Activated CD8-positive, alpha-beta T cell treated with anti-CD3 and anti-CD28 coated beads, Interleukin-2, amount 10 ng/mL, durations not matched to agents 7 days and 5 days (primary cell): ENCODE measurements at regions not wholly inside any gene's neighbourhood (a gene's known extent, or its start where the extent isn't known, plus 50 kb on each side); places are given as distances from the start of the nearest gene placed in this dataset.
"Not testable (repeated sequence)": the region's sequence is repeated elsewhere in the genome, so short reads cannot be mapped to it uniquely, and the experiment has no call there.

Source experiments
- ATAC-seq: fragments of 150-1000 bp; cut with Tn5 transposase; one replicate; pipeline ENCODE4 v1.10.0; 2021; ENCODE audit warnings: moderate library complexity
- CTCF ChIA-PET: fragments of 350-600 bp; sonication (Branson Sonifier 250); formaldehyde crosslinking; loops from one replicate; lab custom pipeline; 2021; ENCODE audit warnings: antibody characterized with exemption; lab: Charles Lee
- POLR2A ChIA-PET: fragments of 350-600 bp; sonication (Branson Sonifier 250); formaldehyde crosslinking; loops from one replicate; lab custom pipeline; 2021; ENCODE audit warnings: antibody characterized with exemption; lab: Charles Lee
- DNase-seq: peaks from one replicate; pipeline ENCODE4 v3.0.0-alpha.2; 2020
- H3K27ac Mint-ChIP-seq: one replicate; pipeline ENCODE4 v1.8.0; 2021; ENCODE audit warnings: mild to moderate bottlenecking, mixed read lengths
- H3K27me3 Mint-ChIP-seq: one replicate; pipeline ENCODE4 v1.8.0; 2021; ENCODE audit warnings: low read depth, mixed read lengths
- H3K36me3 Mint-ChIP-seq: one replicate; pipeline ENCODE4 v1.8.0; 2021; ENCODE audit warnings: low read depth, mixed read lengths
- H3K4me1 Mint-ChIP-seq: one replicate; pipeline ENCODE4 v1.8.0; 2021; ENCODE audit warnings: low read depth, mixed read lengths
- H3K4me3 Mint-ChIP-seq: one replicate; pipeline ENCODE4 v1.8.0; 2021; ENCODE audit warnings: mild to moderate bottlenecking, mixed read lengths
- H3K9me3 Mint-ChIP-seq: one replicate; pipeline ENCODE4 v1.8.0; 2022; ENCODE audit warnings: mixed read lengths; ENCODE audit not compliant: insufficient read depth

GRCh38 chr3:30471796-30472489 is 134.5 kb upstream of the TGFBR2 start:
- H3K27me3 Mint-ChIP-seq, result no peaks in the 10 kb centered on the region
- no peak for ATAC-seq
- no peaks in the 10 kb centered on the region for H3K9me3 Mint-ChIP-seq
- no peak overlapping the region for H3K27ac Mint-ChIP-seq
- ChIA-PET POLR2A (no interaction called here), CTCF (no interaction called here)
- H3K4me3 Mint-ChIP-seq, result no peak overlapping the region
- peaks cover 12% of the 10 kb centered on the region for H3K4me1 Mint-ChIP-seq
- H3K36me3 Mint-ChIP-seq, result no peaks in the 10 kb centered on the region
- no peak for DNase-seq

GRCh38 chr3:30473374-30474051 is 132.9 kb upstream of the TGFBR2 start:
- no peak overlapping the region for H3K4me3 Mint-ChIP-seq
- ATAC-seq (no peak), DNase-seq (no peak)
- no peak overlapping the region for H3K27ac Mint-ChIP-seq
- H3K36me3 Mint-ChIP-seq, result no peaks in the 10 kb centered on the region
- H3K27me3 Mint-ChIP-seq, result no peaks in the 10 kb centered on the region
- ChIA-PET CTCF (interaction anchor here (1.2 to 1.7 kb wide), 2 partner anchors 16 to 154 kb away, joined by 3 to 7 read pairs; no protein-coding TSS in a partner anchor), POLR2A (no interaction called here)
- peaks cover 18% of the 10 kb centered on the region for H3K4me1 Mint-ChIP-seq
- H3K9me3 Mint-ChIP-seq, result no peaks in the 10 kb centered on the region

- ChIA-PET CTCF (interaction anchor here (1.0 to 1.7 kb wide), 5 partner anchors 13 to 154 kb away, joined by 3 to 7 read pairs (median 3); no protein-coding TSS in a partner anchor), POLR2A (no interaction called here)
- Mint-ChIP-seq H3K27ac (no peak overlapping the region), H3K9me3 (no peaks in the 10 kb centered on the region), H3K27me3 (no peaks in the 10 kb centered on the region), H3K36me3 (peaks cover 2% of the 10 kb centered on the region), H3K4me1 (peaks cover 18% of the 10 kb centered on the region), H3K4me3 (no peak overlapping the region)
- DNase-seq, result no peak
- ATAC-seq, result no peak
Observed at GRCh38 chr3:30474371-30474770, 132.0 kb upstream of the TGFBR2 start.

DNA sequence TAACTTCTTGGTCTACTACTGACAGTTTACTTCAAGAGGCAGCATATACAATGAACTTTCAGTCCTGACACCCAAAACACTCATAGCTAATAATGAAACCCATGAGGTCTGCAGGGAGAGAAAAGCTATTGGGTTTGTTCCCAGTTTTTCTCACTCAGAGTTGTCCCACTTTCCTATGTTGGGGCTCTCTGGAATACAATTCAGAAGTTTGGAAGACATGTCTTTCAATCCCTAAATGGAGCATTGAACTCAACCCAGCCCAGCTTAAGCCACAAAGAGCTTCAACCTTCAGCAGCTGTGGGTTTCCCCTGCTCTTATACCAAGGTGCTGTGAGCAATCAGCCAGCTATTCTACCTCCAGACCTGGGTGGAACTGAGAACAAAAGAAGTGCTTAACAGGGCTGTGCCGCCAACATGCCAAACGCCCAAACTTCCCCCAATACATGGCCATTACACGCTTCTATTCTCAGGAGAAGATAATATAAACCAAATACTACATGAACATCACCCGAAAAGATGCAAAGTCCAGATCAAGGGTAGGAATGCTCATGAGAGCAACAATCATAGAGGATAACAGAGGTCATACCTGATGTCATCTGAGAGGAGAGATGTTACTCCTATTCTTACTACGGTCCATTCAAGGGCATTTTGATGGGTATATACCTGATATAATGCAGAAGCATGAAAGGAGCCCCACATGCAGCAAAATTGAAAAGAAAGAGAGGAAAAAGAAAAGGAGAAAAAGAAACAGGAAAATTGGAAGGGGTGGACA is 131.2 kb upstream of the TGFBR2 start:
- H3K9me3 Mint-ChIP-seq, result no peaks in the 10 kb centered on the region
- ChIA-PET POLR2A (interaction anchor here (1.0 kb wide), 1 partner anchor 86 kb away, joined by 4 read pairs; no protein-coding TSS in a partner anchor), CTCF (interaction anchor here (1.0 to 1.7 kb wide), 5 partner anchors 13 to 155 kb away, joined by 3 to 7 read pairs (median 3); no protein-coding TSS in a partner anchor)
- peaks cover 7% of the 10 kb centered on the region for H3K36me3 Mint-ChIP-seq
- no peak for DNase-seq
- H3K4me3 Mint-ChIP-seq, result no peak overlapping the region
- H3K27me3 Mint-ChIP-seq, result no peaks in the 10 kb centered on the region
- ATAC-seq, result no peak
- peaks cover 18% of the 10 kb centered on the region for H3K4me1 Mint-ChIP-seq
- no peak overlapping the region for H3K27ac Mint-ChIP-seq

DNA sequence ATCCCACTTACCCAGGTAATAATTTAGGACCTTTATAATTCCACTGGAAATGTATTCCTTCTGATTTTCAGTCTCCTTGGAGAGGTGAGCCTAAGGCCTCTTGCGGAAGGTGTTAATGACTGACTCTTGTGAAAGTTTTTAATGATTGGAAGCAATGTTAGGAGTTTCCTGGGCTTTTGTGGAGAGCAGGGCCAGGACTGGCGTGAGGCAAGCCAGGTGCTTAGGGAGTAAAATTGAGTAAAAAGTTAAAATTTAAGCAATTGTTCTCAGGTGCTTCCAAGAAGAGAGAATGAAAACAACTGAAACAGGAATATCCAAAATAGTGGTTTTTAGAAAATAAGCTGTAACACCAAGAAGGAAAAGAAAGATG is 130.6 kb upstream of the TGFBR2 start:
- Mint-ChIP-seq H3K27ac (no peak overlapping the region), H3K9me3 (no peaks in the 10 kb centered on the region), H3K4me1 (peaks cover 18% of the 10 kb centered on the region), H3K4me3 (no peak overlapping the region), H3K27me3 (no peaks in the 10 kb centered on the region), H3K36me3 (peaks cover 7% of the 10 kb centered on the region)
- ChIA-PET CTCF (interaction anchor here (2.1 kb wide), 1 partner anchor 277 kb away, joined by 6 read pairs; no protein-coding TSS in a partner anchor), POLR2A (interaction anchor here (1.0 kb wide), 1 partner anchor 86 kb away, joined by 4 read pairs; no protein-coding TSS in a partner anchor)
- ATAC-seq, result no peak
- DNase-seq, result no peak

DNA sequence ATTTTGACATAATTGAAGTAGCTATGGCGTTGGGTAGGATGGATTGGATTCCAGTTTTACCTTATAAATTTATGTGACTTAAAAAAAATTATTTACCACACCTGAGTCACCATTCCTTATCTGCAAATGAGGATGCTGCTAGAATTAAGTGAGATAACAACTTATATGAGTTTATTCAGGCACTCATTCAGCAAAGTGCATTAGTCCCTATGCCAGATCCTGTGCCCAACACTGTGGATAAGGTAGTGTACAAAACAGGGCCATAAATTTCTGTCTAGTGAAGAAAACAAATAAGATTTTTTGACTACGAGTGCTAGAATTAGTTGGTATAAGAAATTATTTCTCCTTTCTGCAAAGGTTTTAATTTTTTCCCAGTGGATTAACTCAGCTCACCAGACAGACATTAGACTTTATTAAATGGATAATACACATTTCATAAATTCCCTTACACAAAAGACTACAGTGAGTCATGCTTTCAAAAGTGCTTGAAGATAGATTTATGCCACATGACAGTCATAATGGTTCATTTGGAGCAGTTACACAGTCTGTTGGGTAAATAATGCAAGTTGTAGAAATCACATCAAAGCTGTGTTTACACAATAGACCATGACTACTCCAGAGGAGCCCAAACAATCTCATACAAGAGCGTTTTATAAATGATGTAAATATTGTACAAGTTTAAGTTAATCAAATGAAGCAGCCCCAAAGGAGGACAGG is 129.9 kb upstream of the TGFBR2 start:
- H3K4me3 Mint-ChIP-seq, result no peak overlapping the region
- ChIA-PET CTCF (interaction anchor here (1.1 to 2.1 kb wide), 4 partner anchors 8 to 278 kb away, joined by 3 to 6 read pairs (median 4); no protein-coding TSS in a partner anchor), POLR2A (interaction anchor here (0.6 kb wide), 1 partner anchor 382 kb away, joined by 3 read pairs; no protein-coding TSS in a partner anchor)
- peaks cover 7% of the 10 kb centered on the region for H3K36me3 Mint-ChIP-seq
- H3K4me1 Mint-ChIP-seq, result peaks cover 18% of the 10 kb centered on the region
- no peak overlapping the region for H3K27ac Mint-ChIP-seq
- ATAC-seq (no peak), DNase-seq (no peak)
- no peaks in the 10 kb centered on the region for H3K27me3 Mint-ChIP-seq
- H3K9me3 Mint-ChIP-seq, result no peaks in the 10 kb centered on the region

- no peak for ATAC-seq
- ChIA-PET POLR2A (interaction anchor here (0.6 kb wide), 1 partner anchor 383 kb away, joined by 3 read pairs; no protein-coding TSS in a partner anchor), CTCF (interaction anchor here (0.8 to 2.1 kb wide), 5 partner anchors 9 to 279 kb away, joined by 3 to 6 read pairs (median 4); no protein-coding TSS in a partner anchor)
- H3K36me3 Mint-ChIP-seq, result peaks cover 7% of the 10 kb centered on the region
- no peaks in the 10 kb centered on the region for H3K9me3 Mint-ChIP-seq
- H3K4me1 Mint-ChIP-seq, result peaks cover 18% of the 10 kb centered on the region
- no peak for DNase-seq
- H3K4me3 Mint-ChIP-seq, result no peak overlapping the region
- H3K27me3 Mint-ChIP-seq, result no peaks in the 10 kb centered on the region
- H3K27ac Mint-ChIP-seq, result no peak overlapping the region
Observed at GRCh38 chr3:30477149-30477921, 129.1 kb upstream of the TGFBR2 start.

- DNase-seq, POLR2A ChIA-PET, H3K27me3 Mint-ChIP-seq, H3K9me3 Mint-ChIP-seq, ATAC-seq, H3K36me3 Mint-ChIP-seq, H3K27ac Mint-ChIP-seq, CTCF ChIA-PET, H3K4me3 Mint-ChIP-seq: not testable (repeated sequence)
- peaks cover 15% of the 10 kb centered on the region for H3K4me1 Mint-ChIP-seq
Observed at GRCh38 chr3:30479737-30480136, 126.7 kb upstream of the TGFBR2 start.

GRCh38 chr3:30480156-30480555 is 126.2 kb upstream of the TGFBR2 start:
- H3K27ac Mint-ChIP-seq, H3K36me3 Mint-ChIP-seq, CTCF ChIA-PET, H3K4me3 Mint-ChIP-seq, POLR2A ChIA-PET, DNase-seq, H3K9me3 Mint-ChIP-seq, H3K27me3 Mint-ChIP-seq, ATAC-seq: not testable (repeated sequence)
- H3K4me1 Mint-ChIP-seq, result peaks cover 10% of the 10 kb centered on the region

GRCh38 chr3:30480587-30480986 is 125.8 kb upstream of the TGFBR2 start:
- ChIA-PET CTCF (no interaction called here), POLR2A (no interaction called here)
- H3K36me3 Mint-ChIP-seq, result peaks cover 7% of the 10 kb centered on the region
- DNase-seq (no peak), ATAC-seq (no peak)
- H3K27me3 Mint-ChIP-seq, result no peaks in the 10 kb centered on the region
- peaks cover 6% of the 10 kb centered on the region for H3K4me1 Mint-ChIP-seq
- H3K9me3 Mint-ChIP-seq, result no peaks in the 10 kb centered on the region
- no peak overlapping the region for H3K4me3 Mint-ChIP-seq
- H3K27ac Mint-ChIP-seq, result no peak overlapping the region
